ACHN (cell line): ENCODE measurements at regions not wholly inside any gene's neighbourhood (a gene's known extent, or its start where the extent isn't known, plus 50 kb on each side); places are given as distances from the start of the nearest gene placed in this dataset.

Experiments used
- DNase-seq: peaks from one replicate; pipeline ENCODE4 v3.0.0-alpha.2; 2015
- in situ Hi-C: cut with HindIII; loops from 2 replicates; pipeline ENCODE4 v1.10.0; 2017; ENCODE audit warnings: low sequenced_read_pairs, low pct_ligation_motif_present, low pct_unique_long_range_greater_than_20kb

- no peak for DNase-seq
- in situ Hi-C loops = no loop called here
Observed at GRCh38 chr22:48185071-48186055, 1422.9 kb downstream of the TBC1D22A start.

- in situ Hi-C loops = no loop called here
- DNase-seq = no peak
Observed at GRCh38 chr22:48182846-48183805, 1420.7 kb downstream of the TBC1D22A start.

GRCh38 chr22:48182031-48182430, 1419.6 kb downstream of the TBC1D22A start:
- DNase-seq = no peak
- in situ Hi-C loops = no loop called here

GRCh38 chr22:48181263-48181955, 1419.0 kb downstream of the TBC1D22A start:
- no peak for DNase-seq
- in situ Hi-C loops = no loop called here

GRCh38 chr22:48180631-48181030, 1418.2 kb downstream of the TBC1D22A start:
- in situ Hi-C loops = no loop called here
- DNase-seq = no peak

GRCh38 chr22:48179571-48180546, 1417.4 kb downstream of the TBC1D22A start:
- in situ Hi-C loops = no loop called here
- DNase-seq = no peak

GRCh38 chr22:48178536-48178935, 1416.1 kb downstream of the TBC1D22A start:
- no peak for DNase-seq
- in situ Hi-C loops = no loop called here

- no peak for DNase-seq
- in situ Hi-C loops = no loop called here
Observed at GRCh38 chr22:48177631-48178030, 1415.2 kb downstream of the TBC1D22A start.

GRCh38 chr22:48175721-48176120, 1413.3 kb downstream of the TBC1D22A start:
- in situ Hi-C loops = no loop called here
- DNase-seq = no peak

- DNase-seq = no peak
- in situ Hi-C loops = no loop called here
Observed at GRCh38 chr22:48173773-48174160, 1411.3 kb downstream of the TBC1D22A start.

GRCh38 chr22:48173061-48173772, 1410.8 kb downstream of the TBC1D22A start:
- no peak for DNase-seq
- in situ Hi-C loops = no loop called here

GRCh38 chr22:48171271-48171691, 1408.8 kb downstream of the TBC1D22A start:
- no peak for DNase-seq
- in situ Hi-C loops = no loop called here

GRCh38 chr22:48169227-48169626, 1406.8 kb downstream of the TBC1D22A start:
- DNase-seq = no peak
- in situ Hi-C loops = no loop called here

GRCh38 chr22:48167238-48167637, 1404.8 kb downstream of the TBC1D22A start:
- in situ Hi-C loops = no loop called here
- no peak for DNase-seq

GRCh38 chr22:48161298-48161697, 1398.8 kb downstream of the TBC1D22A start:
- DNase-seq = no peak
- in situ Hi-C loops = no loop called here

GRCh38 chr22:48157676-48158075, 1395.2 kb downstream of the TBC1D22A start:
- in situ Hi-C loops = no loop called here
- no peak for DNase-seq
